ENCODE measurements at regions not wholly inside any gene's neighbourhood (a gene's known extent, or its start where the extent isn't known, plus 50 kb on each side); places are given as distances from the start of the nearest gene placed in this dataset.
"Not testable (repeated sequence)": the region's sequence is repeated elsewhere in the genome, so short reads cannot be mapped to it uniquely, and the experiment has no call there.

GRCh38 chr6:14463110-14463509 lies 345.5 kb downstream of the CD83 start:
- no peak for DNase-seq

DNA sequence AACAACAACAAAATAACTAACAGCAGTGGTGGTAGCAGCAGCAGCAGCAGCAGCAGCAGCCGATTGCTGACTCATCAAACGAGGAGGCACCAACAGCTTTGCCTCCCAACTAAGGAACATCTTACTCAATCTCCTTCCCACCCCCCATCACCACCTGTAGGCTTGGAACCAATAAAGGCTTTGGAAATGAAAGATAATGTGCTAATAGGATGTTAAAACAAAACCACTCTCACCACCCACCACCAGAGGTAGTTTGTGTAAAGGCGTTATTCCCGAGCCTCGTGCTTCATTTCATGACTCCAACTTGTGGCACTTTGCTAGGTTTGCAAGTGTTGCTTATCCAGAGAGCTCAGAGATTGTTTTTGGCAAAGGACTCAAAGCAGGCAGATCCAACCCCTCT lies 346.5 kb downstream of the CD83 start:
- DNase-seq: peak in 1 of 2 experiments; percentile 13

DNA sequence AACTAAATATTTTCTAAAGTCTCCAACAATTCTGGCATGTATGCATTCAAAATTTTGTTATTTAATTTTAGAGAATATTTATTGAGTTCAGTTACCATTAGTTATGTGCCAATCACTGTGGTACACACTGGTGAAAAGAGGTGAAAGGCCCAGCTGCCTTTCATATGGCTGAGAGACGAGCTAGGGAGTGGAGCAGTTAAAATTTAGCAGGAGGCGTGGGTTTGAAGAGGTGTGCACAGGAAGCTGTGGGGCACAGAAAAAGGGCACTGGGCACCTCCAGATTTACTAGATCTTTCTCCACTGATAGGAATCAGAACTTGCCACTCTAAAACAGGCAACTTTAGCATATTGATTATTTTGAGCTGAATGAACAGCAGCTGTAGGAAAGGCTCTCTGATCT lies 347.1 kb downstream of the CD83 start:
- DNase-seq: no peak

GRCh38 chr6:14466278-14466677 lies 348.7 kb downstream of the CD83 start:
- no peak for DNase-seq

DNA sequence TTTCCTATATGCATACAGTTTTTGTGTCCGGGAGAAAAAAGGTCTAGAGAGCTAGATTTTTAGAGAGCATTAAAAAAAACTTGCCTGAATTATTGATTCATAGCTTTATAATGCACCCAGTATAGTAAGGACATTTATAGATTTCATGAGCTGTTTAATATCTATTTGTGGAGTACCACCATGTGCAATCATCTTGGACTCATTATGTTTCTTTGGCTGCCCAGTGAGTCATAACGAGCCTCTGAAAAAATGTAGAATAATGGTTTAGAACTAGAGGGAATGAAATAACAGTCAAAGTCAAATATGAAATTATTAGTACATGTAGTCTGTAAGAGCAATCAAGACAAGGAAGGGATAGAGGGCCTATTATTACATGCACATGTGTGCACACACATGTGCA lies 350.0 kb downstream of the CD83 start:
- DNase-seq: no peak

DNA sequence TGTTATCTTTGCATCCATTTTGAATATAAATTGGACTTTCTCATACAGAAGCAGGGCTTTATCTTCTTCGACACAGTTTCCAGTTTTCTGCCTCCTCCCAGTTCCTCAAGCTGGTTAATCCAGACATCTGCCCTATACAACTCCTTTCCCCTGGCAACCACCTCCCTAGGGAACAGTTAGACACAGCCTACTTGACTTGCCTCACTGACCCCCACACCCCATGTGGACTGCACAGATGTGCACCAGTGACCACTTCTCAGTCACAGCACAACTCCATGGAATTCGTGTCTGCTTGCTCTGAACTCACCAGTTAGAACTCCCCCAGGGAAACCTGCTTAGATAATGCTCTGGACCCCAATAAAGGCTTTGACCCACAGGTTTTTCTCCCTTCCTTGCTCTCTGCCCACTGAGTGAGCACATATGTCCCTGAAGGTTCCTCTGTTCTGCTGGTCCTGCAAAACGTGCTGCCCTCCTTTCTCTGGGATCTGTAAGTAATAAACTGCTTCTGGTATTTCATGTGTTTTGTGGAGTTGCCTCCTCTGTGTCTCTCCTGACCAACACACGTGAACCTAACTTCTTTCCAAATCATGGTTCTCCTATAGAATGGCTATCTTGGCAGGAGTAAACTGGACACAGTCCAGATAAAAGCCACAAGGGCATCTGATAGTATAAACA lies 351.2 kb downstream of the CD83 start:
- no peak for DNase-seq

DNA sequence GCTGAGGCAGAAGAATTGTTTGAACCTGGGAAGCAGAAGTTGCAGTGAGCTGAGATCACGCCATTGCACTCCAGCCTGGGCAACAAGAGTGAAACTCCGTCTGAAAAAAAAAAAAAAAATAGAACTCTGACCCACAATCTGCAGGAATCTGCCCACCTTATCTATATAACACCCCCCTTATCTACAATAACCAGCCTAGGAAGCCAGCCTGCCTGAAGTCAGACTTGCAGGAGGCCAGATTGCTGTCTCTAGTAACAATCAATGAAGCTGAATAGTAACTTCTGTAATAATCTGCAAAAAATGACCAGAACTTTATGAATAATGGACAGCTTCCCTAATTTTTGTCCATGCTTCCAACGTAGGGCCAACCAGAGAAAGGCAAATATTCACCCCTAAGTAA lies 352.5 kb downstream of the CD83 start:
- no peak for DNase-seq

- no peak for DNase-seq
Measured at GRCh38 chr6:14470671-14471070, 353.1 kb downstream of the CD83 start.

DNA sequence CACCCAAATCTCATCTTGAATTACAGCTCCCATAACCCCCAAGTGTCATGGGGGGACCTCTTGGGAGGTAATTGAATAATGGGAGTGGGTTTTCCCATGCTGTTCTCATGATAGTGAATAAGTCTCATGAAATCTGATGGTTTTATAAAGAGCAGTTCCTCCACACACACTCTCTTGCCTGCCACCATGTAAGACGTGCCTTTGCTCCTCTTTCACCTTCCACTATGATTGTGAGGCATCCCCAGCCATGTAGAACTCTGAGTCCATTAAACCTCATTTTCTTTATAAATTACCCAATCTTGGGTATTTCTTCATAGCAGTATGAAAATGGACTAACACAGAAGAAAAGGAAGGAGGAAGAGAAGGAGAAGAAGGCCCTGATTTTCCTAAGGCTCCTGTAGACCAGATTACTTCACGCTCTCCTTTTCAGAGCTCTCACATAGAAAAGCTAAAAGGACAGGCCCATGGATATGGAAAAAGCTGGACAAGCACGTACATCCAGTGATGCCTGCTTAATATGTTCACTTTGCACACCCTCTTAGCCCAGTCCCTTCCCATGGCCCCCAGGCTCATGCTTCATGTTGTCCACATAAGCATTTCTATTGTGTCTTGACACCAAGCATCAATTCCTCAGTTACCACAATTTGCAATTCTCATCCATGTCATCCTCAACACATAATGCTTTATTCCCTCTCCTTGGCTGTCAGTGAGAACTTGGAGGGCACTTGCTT lies 354.8 kb downstream of the CD83 start:
- no peak for DNase-seq

DNA sequence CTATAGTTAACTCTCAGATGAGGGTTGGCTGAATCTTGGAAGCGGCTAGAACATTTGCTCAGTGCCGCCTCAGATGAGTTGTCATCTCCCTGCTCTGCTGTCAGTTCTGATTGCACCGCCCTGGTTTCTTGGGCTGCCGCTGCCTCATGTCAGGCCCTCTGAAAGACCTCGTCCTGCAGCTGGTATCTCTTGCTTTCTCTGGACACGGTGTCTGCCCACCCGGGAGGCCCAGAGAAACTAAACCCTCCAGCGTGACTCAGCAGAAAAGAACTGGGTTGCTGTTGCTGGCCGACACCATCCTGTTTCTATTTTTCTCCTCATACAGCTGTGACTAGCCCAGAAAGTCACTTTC lies 355.4 kb downstream of the CD83 start:
- DNase-seq: no peak

- no peak for DNase-seq
Measured at GRCh38 chr6:14474816-14475215, 357.2 kb downstream of the CD83 start.

DNA sequence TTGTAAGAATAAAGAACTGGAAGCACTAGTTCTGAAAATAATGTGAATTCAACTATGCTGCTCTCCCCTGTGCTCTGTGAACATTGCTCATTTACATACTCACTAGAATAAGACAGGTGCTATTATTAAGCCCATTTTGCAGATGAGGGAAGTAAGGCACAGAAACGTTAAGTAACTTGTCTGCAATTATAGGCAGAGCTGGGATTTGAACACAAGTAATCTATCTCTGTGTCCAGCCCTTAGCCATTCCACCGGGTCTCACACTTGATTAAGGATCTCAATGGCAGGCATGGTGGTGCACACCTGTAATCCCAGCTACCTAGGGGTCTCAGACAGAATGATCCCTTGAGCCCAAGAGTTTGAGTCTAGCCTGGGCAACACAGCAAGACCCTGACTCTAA lies 357.7 kb downstream of the CD83 start:
- DNase-seq: no peak

DNA sequence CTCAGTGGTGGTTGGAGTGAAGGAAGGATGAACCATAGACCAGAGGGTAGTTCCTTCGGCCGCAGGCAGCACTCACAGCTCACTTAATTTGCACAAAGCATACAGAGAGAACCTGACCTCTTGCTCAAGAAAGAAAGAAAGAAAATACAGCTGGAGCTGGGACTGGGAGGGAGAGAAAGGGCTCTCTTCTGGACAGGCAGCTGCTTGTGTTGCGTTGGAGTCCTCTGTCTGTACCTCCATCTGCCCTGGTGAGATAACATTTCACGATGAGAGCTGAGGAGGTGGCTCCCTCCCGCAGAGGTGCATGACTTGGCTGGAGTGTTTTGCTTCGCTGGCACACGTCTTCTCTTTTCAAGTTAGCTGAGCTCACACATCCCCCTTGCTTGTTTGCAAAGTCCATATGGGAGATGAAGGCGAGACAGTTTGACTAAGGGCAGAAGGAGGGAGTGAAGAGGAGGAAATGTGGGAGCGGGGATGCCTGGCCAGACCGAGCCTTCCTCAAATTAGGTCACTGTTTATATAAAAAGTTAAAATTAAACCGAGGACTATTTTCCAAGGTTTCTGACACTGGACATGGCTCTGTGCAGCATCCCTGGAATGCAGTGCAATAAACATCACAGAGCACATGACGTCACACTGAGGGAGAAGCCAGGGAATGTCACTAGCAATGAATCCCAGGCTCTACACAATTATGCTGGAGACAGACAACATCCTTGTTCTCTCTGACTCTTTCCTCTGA lies 359.4 kb downstream of the CD83 start:
- no peak for DNase-seq

DNA sequence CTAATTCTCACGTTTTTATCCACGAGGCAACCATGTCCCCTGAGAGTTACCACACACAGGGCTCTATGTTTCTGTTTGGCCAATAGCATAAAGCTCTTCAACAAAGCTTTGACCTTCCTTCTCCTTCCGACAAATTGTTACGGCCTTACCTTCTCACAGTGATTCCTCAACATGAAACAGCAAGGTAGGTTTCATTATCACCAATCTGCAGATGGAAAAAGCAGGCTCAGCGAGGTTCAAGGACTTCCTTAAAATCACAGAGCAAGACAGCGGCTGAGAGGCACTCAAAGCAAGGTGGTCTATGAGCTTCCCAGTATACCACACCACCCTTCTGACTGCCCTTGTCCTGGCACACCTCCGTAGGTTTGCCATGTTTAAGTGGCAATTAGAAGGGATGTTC lies 360.0 kb downstream of the CD83 start:
- no peak for DNase-seq

- DNase-seq: no peak
Measured at GRCh38 chr6:14478381-14479225, 361.0 kb downstream of the CD83 start.

DNA sequence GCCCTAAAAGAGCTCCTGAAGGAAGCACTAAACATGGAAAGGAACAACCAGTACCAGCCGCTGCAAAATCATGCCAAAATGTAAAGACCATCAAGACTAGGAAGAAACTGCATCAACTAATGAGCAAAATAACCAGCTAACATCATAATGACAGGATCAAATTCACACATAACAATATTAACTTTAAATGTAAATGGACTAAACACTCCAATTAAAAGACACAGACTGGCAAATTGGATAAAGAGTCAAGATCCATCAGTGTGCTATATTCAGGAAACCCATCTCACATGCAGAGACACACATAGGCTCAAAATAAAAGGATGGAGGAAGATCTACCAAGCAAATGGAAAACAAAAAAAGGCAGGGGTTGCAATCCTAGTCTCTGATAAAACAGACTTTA lies 364.4 kb downstream of the CD83 start:
- DNase-seq: not testable (repeated sequence)

GRCh38 chr6:14487625-14488024 lies 370.1 kb downstream of the CD83 start:
- no peak for DNase-seq

DNA sequence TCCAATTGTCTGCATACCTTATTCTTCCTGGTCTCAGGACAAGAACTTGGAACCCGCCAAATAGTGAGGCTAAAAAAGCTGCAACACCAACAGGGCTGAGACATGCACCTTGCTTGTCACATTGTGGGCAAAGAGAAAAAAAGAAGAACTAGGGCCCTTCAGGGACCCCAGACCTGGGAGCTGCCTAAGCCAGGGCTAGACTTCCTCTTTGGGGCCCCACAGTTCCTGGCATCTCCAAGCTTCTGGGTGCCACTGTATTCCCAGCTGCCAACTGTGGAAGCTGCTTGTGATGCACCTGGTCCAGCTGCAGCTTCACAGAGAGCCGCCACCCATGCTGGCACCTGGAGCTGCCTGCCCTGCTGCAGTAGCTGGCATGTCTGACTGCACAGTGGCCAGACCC lies 370.6 kb downstream of the CD83 start:
- no peak for DNase-seq

- DNase-seq: no peak
Measured at GRCh38 chr6:14489445-14489844, 371.9 kb downstream of the CD83 start.

DNA sequence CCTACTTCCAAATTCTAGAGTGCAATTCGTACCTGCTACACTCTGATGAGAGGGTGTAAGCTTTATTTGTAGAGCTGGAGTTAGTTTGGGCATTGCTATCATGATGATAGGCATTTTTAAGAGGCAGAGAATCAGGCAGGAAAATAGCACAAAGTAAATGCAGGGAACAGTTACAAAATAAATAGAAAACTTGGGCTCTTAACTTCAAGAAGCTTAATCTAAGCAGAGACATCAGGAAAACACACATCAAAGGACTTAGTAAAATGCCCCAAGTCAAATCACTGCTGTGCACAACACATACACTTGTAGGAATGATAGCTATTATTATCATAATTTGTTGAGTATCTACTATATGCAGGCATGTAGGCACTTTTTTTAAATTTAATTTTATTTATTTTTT lies 381.2 kb downstream of the CD83 start:
- no peak for DNase-seq

- no peak for DNase-seq
Measured at GRCh38 chr6:14499309-14499708, 381.7 kb downstream of the CD83 start.

DNA sequence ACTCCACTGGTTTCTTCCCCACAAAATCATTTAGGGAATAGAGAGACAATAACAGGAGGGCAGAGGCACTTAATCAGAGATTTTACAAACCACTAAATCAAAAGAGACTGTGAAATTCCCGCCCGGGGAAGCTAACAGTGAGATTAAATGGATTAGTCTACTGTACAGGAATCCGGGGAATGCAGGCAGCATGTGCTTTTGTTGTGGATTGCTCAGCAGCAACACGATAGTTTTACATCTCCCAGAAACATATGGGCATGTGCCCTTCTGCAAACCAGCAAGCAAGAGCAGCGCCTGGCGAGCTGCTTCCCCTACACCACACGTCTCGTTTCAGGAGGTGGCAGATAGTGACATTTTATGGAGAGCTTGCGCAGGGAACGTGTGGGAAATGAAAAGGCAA lies 382.3 kb downstream of the CD83 start:
- peak; percentile 35 to 90 for DNase-seq

DNA sequence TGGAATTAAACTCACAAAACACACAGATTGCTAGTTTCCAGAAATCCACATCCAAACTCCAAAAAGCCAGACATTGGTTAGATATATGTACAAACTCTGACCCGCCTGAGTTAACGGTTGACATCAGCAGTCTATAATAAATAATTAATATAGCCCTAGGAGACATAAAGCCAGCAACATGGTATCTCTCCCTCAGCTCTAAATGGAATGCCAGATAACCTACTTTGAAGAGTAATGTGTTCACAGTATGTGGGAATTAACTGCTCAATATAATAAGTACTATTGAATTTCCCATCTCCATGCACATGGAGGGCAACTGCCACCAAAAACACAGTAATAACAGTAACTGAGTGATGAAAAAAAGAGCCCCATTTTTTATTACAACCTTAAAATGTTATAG lies 383.2 kb downstream of the CD83 start:
- no peak for DNase-seq

Measured in SW 1271 (cell line).